OCI-LY7 (cell line): ENCODE measurements at regions not wholly inside any gene's neighbourhood (a gene's known extent, or its start where the extent isn't known, plus 50 kb on each side); places are given as distances from the start of the nearest gene placed in this dataset.
A peak's percentile ranks its signal among the peaks of the same experiment; 100 is the strongest.

Experiments used
- BruUV-seq: library from RNA; stranded (reverse); fragments of 400-500 nt; replicated peaks from 2 replicates; lab custom pipeline; 2021; lab: Mats Ljungman, UMichigan
- CTCF ChIA-PET: fragments of 300-600 bp; sonication (Branson Sonifier 250); formaldehyde crosslinking; loops from one replicate; lab custom pipeline; 2022; ENCODE audit warnings: antibody characterized with exemption; ENCODE audit not compliant: unreplicated experiment; lab: Charles Lee
- POLR2A ChIA-PET: fragments of 300-600 bp; sonication (Branson Sonifier 250); formaldehyde crosslinking; loops from one replicate; lab custom pipeline; 2022; ENCODE audit warnings: antibody characterized with exemption; lab: Charles Lee
- DNase-seq: peaks from one replicate; pipeline ENCODE4 v3.0.0-alpha.2; 2015; ENCODE audit warnings: low spot score
- H2AFZ ChIP-seq: fragments of 200-600 bp; sonication (generic), shearing (Covaris generic); 2 replicates; pipeline ENCODE4 v1.6.1; 2014; ENCODE audit warnings: mild to moderate bottlenecking, antibody characterized with exemption, low read length, moderate library complexity
- H3K27ac ChIP-seq: fragments of 200-600 bp; sonication (generic); 2 replicates; pipeline ENCODE4 v1.5.1; 2014; ENCODE audit warnings: mixed run types, low read depth, mild to moderate bottlenecking, moderate library complexity, low read length, inconsistent platforms; ENCODE audit not compliant: poor library complexity, severe bottlenecking
- H3K36me3 ChIP-seq: fragments of 200-600 bp; sonication (generic); 2 replicates; pipeline ENCODE4 v1.6.1; 2014; ENCODE audit warnings: mild to moderate bottlenecking, antibody characterized with exemption, low read length, moderate library complexity, mixed read lengths; ENCODE audit not compliant: insufficient read depth
- H3K4me1 ChIP-seq: fragments of 200-600 bp; sonication (generic); 2 replicates; pipeline ENCODE4 v1.5.1; 2014; ENCODE audit warnings: mild to moderate bottlenecking, low read length; ENCODE audit not compliant: insufficient read depth, poor library complexity, severe bottlenecking
- H3K4me2 ChIP-seq: fragments of 200-600 bp; sonication (generic); 2 replicates; pipeline ENCODE4 v1.6.1; 2014; ENCODE audit warnings: mild to moderate bottlenecking, low read length
- H3K4me3 ChIP-seq: fragments of 200-600 bp; sonication (generic); 2 replicates; pipeline ENCODE4 v1.5.1; 2014; ENCODE audit warnings: mild to moderate bottlenecking, low read depth, low read length; ENCODE audit not compliant: poor library complexity, severe bottlenecking
- H3K79me2 ChIP-seq: fragments of 200-600 bp; sonication (generic); 2 replicates; pipeline ENCODE4 v1.6.1; 2016; ENCODE audit warnings: low read depth, mild to moderate bottlenecking, low read length, moderate library complexity, mixed read lengths; ENCODE audit not compliant: insufficient read depth
- H3K9me2 ChIP-seq: fragments of 200-600 bp; sonication (generic); 2 replicates; pipeline ENCODE4 v1.6.1; 2016; ENCODE audit warnings: mild to moderate bottlenecking, low read length, mixed read lengths; ENCODE audit not compliant: insufficient read depth
- H3K9me3 ChIP-seq: fragments of 200-600 bp; sonication (generic); 2 replicates; pipeline ENCODE4 v1.6.1; 2014; ENCODE audit warnings: mild to moderate bottlenecking, mixed run types, low read length, mixed read lengths
- H4K20me1 ChIP-seq: fragments of 200-600 bp; sonication (generic); 2 replicates; pipeline ENCODE4 v1.6.1; 2014; ENCODE audit warnings: mild to moderate bottlenecking, antibody characterized with exemption, low read length, moderate library complexity, mixed read lengths; ENCODE audit not compliant: insufficient read depth
- CTCF ChIP-seq: fragments of 200-600 bp; sonication (generic); conservative IDR thresholded peaks from 2 replicates; pipeline ENCODE4 v1.5.1; 2014; ENCODE audit warnings: mild to moderate bottlenecking, antibody characterized with exemption, low read length, moderate library complexity, mixed read lengths
- EZH2phosphoT487 ChIP-seq: fragments of 200-600 bp; sonication (generic); IDR thresholded peaks from 2 replicates; pipeline ENCODE4 v1.6.1; 2018; ENCODE audit warnings: low read depth, borderline replicate concordance, mild to moderate bottlenecking, mixed run types, antibody characterized with exemption, low read length, moderate library complexity, mixed read lengths
- intact Hi-C: fragments of 100-400 bp; cut with micrococcal nuclease; formaldehyde crosslinking; loops from one replicate; pipeline ENCODE4 v1.10.0; 2022; ENCODE audit not compliant: unreplicated experiment

- intact Hi-C loops = no loop called here
- Histone ChIP-seq H4K20me1 (no peaks in the 10 kb centered on the region), H3K9me3 (no peaks in the 10 kb centered on the region), H3K27ac (no peak overlapping the region), H3K4me1 (no peaks in the 10 kb centered on the region), H3K4me3 (no peak overlapping the region), H3K36me3 (no peaks in the 10 kb centered on the region), H3K4me2 (no peak overlapping the region), H2AFZ (no peak overlapping the region), H3K79me2 (no peaks in the 10 kb centered on the region), H3K9me2 (no peaks in the 10 kb centered on the region)
- POLR2A ChIA-PET = no interaction called here
- CTCF ChIA-PET = no interaction called here
- TF ChIP-seq EZH2phosphoT487 (no peak), CTCF (no peak)
- no TSS peak for BruUV-seq
- no peak for DNase-seq
Observed at GRCh38 chr10:10417671-10418070, 600.0 kb upstream of the CELF2 start.

GRCh38 chr10:10418387-10418786 lies 599.3 kb upstream of the CELF2 start:
- no TSS peak for BruUV-seq

GRCh38 chr10:10421071-10421470 lies 596.6 kb upstream of the CELF2 start:
- TF ChIP-seq EZH2phosphoT487 (no peak), CTCF (no peak)
- H3K79me2 ChIP-seq = no peaks in the 10 kb centered on the region
- no peaks in the 10 kb centered on the region for H3K4me1 ChIP-seq
- no peak overlapping the region for H2AFZ ChIP-seq
- DNase-seq = no peak
- CTCF ChIA-PET = no interaction called here
- POLR2A ChIA-PET = no interaction called here
- no peaks in the 10 kb centered on the region for H4K20me1 ChIP-seq
- H3K9me2 ChIP-seq = no peaks in the 10 kb centered on the region
- no peaks in the 10 kb centered on the region for H3K9me3 ChIP-seq
- no TSS peak for BruUV-seq
- H3K36me3 ChIP-seq = no peaks in the 10 kb centered on the region
- intact Hi-C loops = no loop called here
- no peak overlapping the region for H3K27ac ChIP-seq
- H3K4me2 ChIP-seq = no peak overlapping the region
- no peak overlapping the region for H3K4me3 ChIP-seq

More at GRCh38 chr10:10418387-10418786, 599.3 kb upstream of the CELF2 start:
- no peaks in the 10 kb centered on the region for H3K9me2 ChIP-seq
- H3K4me2 ChIP-seq = no peak overlapping the region
- no peak overlapping the region for H3K27ac ChIP-seq
- intact Hi-C loops = no loop called here
- TF ChIP-seq CTCF (no peak), EZH2phosphoT487 (no peak)
- H3K36me3 ChIP-seq = no peaks in the 10 kb centered on the region
- DNase-seq = peak; percentile 22
- H3K9me3 ChIP-seq = no peaks in the 10 kb centered on the region
- H3K4me3 ChIP-seq = no peak overlapping the region
- no peaks in the 10 kb centered on the region for H4K20me1 ChIP-seq
- ChIA-PET POLR2A (no interaction called here), CTCF (no interaction called here)
- no peaks in the 10 kb centered on the region for H3K79me2 ChIP-seq
- no peaks in the 10 kb centered on the region for H3K4me1 ChIP-seq
- H2AFZ ChIP-seq = no peak overlapping the region
